Nephron (organoid): ENCODE measurements at regions not wholly inside any gene's neighbourhood (a gene's known extent, or its start where the extent isn't known, plus 50 kb on each side); places are given as distances from the start of the nearest gene placed in this dataset.

Source experiments
- H3K27ac Mint-ChIP-seq, 3 experiments: 2 replicates each; pipeline ENCODE4 v1.8.0; 2020; ENCODE audit warnings: mixed read lengths in 3 of 3, mild to moderate bottlenecking in 2 of 3, moderate library complexity in 1 of 3
- H3K27me3 Mint-ChIP-seq: 2 replicates; pipeline ENCODE4 v1.8.0; 2021; ENCODE audit warnings: low read depth, mild to moderate bottlenecking, moderate library complexity, mixed read lengths
- H3K36me3 Mint-ChIP-seq: 2 replicates; pipeline ENCODE4 v1.8.0; 2020; ENCODE audit warnings: low read depth, mixed read lengths
- H3K4me1 Mint-ChIP-seq: 2 replicates; pipeline ENCODE4 v1.8.0; 2020; ENCODE audit warnings: mixed read lengths
- H3K4me3 Mint-ChIP-seq, 3 experiments: 2 replicates each; pipeline ENCODE4 v1.8.0; 2020; ENCODE audit warnings: mild to moderate bottlenecking in 3 of 3, mixed read lengths in 3 of 3, moderate library complexity in 2 of 3
- H3K9me3 Mint-ChIP-seq: 2 replicates; pipeline ENCODE4 v1.8.0; 2020; ENCODE audit warnings: mixed read lengths
- TF ChIP-seq, protein P1 (sequence below), 3 experiments: fragments of 200-600 bp; sonication (generic); IDR thresholded peaks; one replicate each; pipeline ENCODE4 v1.5.0; 2021; ENCODE audit warnings: antibody characterized with exemption in 3 of 3; ENCODE audit not compliant: unreplicated experiment in 3 of 3

DNA sequence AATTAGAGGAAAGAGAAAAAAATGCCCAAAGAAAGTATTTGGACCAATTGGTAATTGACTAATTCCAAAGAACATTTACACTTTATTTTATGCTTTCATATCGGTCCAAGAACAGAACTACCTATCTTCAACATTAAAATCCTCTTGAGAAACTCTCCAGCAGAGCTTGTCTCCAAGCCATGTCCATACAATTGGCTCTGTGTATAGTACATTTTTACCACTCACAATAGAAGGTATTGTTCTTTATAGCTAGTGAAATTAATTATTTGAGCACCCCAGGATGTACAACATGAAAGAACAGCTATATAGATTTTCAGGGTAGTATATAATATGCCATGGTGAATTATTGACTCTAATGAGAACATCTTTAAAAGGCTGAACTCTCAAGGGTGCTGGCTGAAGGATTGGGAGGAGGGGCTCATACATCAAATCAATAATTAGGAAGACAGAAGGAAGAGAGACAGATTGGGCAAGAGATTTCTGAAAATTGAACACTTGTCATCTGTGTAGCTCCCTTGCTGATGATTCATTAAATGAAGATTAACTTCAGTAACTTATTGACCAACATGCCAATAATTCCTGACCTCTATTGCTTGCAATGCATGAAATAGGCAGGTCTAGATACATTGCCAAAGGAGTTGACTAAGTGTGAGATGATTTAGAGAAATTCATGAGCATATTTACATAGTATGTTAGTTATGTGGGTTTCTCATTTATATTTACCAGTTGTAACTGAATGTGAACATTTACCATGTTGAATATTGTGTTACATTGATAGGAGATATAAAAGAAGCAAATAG lies 249.7 kb downstream of the MTERF1 start:
- Mint-ChIP-seq H3K36me3 (no peaks in the 10 kb centered on the region), H3K4me1 (peaks cover 16% of the 10 kb centered on the region), H3K4me3 (no peak overlapping the region), H3K27ac (peak overlapping the region in 1 of 3 experiments; percentile 19), H3K27me3 (no peaks in the 10 kb centered on the region), H3K9me3 (peaks cover 2% of the 10 kb centered on the region)
- TF ChIP-seq, protein P1, sequence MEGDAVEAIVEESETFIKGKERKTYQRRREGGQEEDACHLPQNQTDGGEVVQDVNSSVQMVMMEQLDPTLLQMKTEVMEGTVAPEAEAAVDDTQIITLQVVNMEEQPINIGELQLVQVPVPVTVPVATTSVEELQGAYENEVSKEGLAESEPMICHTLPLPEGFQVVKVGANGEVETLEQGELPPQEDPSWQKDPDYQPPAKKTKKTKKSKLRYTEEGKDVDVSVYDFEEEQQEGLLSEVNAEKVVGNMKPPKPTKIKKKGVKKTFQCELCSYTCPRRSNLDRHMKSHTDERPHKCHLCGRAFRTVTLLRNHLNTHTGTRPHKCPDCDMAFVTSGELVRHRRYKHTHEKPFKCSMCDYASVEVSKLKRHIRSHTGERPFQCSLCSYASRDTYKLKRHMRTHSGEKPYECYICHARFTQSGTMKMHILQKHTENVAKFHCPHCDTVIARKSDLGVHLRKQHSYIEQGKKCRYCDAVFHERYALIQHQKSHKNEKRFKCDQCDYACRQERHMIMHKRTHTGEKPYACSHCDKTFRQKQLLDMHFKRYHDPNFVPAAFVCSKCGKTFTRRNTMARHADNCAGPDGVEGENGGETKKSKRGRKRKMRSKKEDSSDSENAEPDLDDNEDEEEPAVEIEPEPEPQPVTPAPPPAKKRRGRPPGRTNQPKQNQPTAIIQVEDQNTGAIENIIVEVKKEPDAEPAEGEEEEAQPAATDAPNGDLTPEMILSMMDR (IDR thresholded peaks at IDR 0.05; ENCODE audit: unreplicated experiment in 3 of 3): no peak

DNA sequence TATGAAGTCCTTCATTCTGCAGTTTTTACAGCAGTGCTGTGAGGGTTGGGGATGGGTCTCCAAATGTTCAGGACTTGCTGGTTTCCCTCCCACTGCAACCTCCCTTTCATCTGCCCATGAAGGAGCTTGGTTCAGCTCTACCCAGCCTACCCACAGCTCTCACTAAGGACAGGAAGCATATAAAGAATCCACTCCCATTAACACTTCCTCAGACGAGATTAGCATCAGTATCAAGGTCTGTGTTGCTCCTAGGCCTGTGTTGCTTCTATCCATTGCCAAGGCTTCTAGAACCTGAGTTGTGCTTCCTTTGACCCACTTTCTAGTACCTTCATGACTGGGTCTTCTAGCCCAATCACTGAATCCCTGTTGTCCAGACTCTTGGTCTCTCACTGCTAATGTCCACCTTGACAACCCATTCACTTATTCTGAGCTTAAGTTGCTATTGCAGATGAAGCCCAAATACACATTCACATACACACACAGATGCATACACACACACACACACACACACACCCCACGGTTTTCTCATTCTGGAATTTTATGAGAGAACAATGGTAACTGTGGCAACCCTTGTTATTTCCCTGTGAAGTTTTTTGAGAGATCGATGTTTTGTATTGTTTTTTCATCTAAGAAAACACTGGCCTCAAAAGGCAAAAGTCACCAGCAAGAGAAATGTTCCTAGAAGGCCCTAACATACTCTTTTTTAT lies 248.1 kb downstream of the MTERF1 start:
- peaks cover 16% of the 10 kb centered on the region for H3K4me1 Mint-ChIP-seq
- H3K9me3 Mint-ChIP-seq: peaks cover 2% of the 10 kb centered on the region
- H3K27me3 Mint-ChIP-seq: no peaks in the 10 kb centered on the region
- H3K4me3 Mint-ChIP-seq: no peak overlapping the region
- H3K27ac Mint-ChIP-seq: peak overlapping the region in 1 of 3 experiments; percentile 46
- TF ChIP-seq, protein P1 (IDR thresholded peaks at IDR 0.05; ENCODE audit: unreplicated experiment in 3 of 3): no peak
- H3K36me3 Mint-ChIP-seq: no peaks in the 10 kb centered on the region

DNA sequence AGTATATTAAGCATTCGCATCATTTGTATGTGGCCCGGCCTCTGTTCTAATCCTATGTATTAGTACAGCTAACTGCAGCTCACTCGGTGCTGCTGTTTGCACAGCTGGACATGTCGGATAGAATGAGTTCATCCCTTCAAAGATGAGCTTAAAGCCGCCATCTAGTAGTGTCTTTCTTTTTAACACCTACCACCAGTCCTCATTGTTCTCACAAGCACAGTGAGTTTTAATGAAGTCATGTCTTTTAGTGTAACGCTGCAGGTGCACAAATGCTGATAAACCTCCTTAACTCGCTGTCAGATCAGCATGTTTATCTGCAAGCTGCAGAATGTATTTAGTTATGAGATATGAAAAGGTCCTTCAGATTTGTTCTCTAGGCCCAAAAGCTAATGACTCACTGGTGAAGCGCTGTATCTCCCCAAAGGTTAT lies 247.5 kb downstream of the MTERF1 start:
- Mint-ChIP-seq H3K36me3 (no peaks in the 10 kb centered on the region), H3K27me3 (no peaks in the 10 kb centered on the region), H3K4me3 (no peak overlapping the region), H3K27ac (no peak overlapping the region), H3K4me1 (peaks cover 16% of the 10 kb centered on the region), H3K9me3 (peaks cover 2% of the 10 kb centered on the region)
- TF ChIP-seq, protein P1 (IDR thresholded peaks at IDR 0.05; ENCODE audit: unreplicated experiment in 3 of 3): no peak

DNA sequence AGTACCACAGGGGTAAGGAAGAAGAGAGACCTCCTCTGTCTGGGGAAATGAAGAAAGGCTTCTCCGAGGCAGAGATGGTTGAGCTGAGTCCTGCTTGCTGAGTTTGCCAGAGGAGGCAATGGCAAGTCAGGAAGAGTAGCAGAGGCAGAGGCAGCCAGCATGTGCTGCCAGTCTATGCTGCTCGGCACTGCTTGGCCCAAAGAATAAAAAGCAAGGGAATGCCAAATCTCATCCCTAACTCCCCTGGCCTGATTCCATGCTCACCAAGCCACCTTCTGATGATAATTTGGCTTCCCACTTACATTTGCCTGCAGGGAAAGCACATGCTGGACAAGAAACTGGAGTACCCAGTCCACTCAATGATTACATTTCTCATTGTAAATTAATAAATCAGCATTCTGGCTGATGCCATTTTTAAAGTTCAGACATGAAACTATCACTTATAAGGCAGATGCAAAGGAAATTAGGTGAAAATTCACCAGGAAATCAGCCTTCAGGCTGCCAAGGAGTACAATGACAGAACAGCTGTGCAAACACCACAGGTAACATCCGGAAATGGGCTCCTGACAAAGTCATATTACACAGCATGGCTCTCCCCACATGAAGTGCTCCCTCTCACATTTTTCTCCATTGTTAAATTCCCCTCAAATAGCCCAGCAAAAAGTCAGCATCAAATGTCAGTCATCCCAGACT lies 245.9 kb downstream of the MTERF1 start:
- Mint-ChIP-seq H3K27me3 (no peaks in the 10 kb centered on the region), H3K4me1 (peaks cover 10% of the 10 kb centered on the region), H3K4me3 (no peak overlapping the region), H3K27ac (no peak overlapping the region), H3K9me3 (peaks cover 2% of the 10 kb centered on the region), H3K36me3 (no peaks in the 10 kb centered on the region)
- TF ChIP-seq, protein P1 (IDR thresholded peaks at IDR 0.05; ENCODE audit: unreplicated experiment in 3 of 3): no peak

DNA sequence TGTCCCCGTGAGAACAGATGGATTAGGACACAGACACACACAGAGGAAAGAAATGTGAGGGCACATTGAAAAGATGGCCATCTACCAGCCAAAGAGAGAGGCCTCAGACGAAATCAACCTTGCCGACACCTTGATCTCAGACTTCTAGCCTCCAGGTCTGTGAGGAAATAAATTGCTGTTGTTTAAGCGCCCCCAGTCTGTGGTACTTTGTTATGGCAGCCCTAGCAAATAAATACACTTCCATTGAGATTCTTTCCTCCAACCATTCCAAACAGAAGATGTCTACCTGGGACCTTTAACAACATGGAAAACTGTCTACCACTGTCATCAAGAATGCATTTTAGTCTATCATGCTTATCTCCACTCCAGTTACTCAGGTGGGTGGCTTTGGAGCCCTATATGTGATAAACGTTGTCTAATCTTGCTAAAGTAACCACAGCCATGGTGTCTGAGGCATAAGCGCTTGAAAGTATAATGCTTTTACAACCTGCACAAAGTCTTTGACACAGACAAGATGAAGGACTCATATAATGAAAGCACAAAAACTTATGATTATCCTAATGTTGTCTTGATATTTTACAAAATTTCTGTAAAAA lies 244.3 kb downstream of the MTERF1 start:
- H3K27me3 Mint-ChIP-seq: no peaks in the 10 kb centered on the region
- H3K9me3 Mint-ChIP-seq: peaks cover 2% of the 10 kb centered on the region
- H3K4me1 Mint-ChIP-seq: peaks cover 5% of the 10 kb centered on the region
- H3K27ac Mint-ChIP-seq: no peak overlapping the region
- H3K4me3 Mint-ChIP-seq: no peak overlapping the region
- no peaks in the 10 kb centered on the region for H3K36me3 Mint-ChIP-seq
- TF ChIP-seq, protein P1 (IDR thresholded peaks at IDR 0.05; ENCODE audit: unreplicated experiment in 3 of 3): peak; percentile 21 to 54 (median 25)
